ENCODE measurements at regions not wholly inside any gene's neighbourhood (a gene's known extent, or its start where the extent isn't known, plus 50 kb on each side); places are given as distances from the start of the nearest gene placed in this dataset.

- WGBS: 39% methylated on average over 2 of the region's 2 CpGs
- H3K36me3 ChIP-seq: no peaks in the 10 kb centered on the region
- no peaks in the 10 kb centered on the region for H3K4me1 ChIP-seq
- no peak for DNase-seq (ENCODE audit: extremely low spot score)
- H3K9me3 ChIP-seq: no peaks in the 10 kb centered on the region
- H3K4me3 ChIP-seq: no peak overlapping the region
- H3K27me3 ChIP-seq: no peaks in the 10 kb centered on the region
- no peak for TF ChIP-seq EP300 (IDR thresholded peaks at IDR 0.05)
- TF ChIP-seq CTCF (IDR thresholded peaks at IDR 0.05): no peak
- no peak for TF ChIP-seq POLR2A (IDR thresholded peaks at IDR 0.05; ENCODE audit: low read depth)
- TF ChIP-seq POLR2AphosphoS5 (IDR thresholded peaks at IDR 0.05): no peak
- no peak overlapping the region for H3K27ac ChIP-seq (replicated peaks in 1 of 4)
- intact Hi-C loops (cut with DNase I): no loop called here
Measured at GRCh38 chrX:95057341-95057740, 1383.3 kb downstream of the FAM133A start.

- no peak for DNase-seq (ENCODE audit: extremely low spot score)
- no peak overlapping the region for H3K27ac ChIP-seq (replicated peaks in 1 of 4)
- no peaks in the 10 kb centered on the region for H3K4me1 ChIP-seq
- WGBS: 71% methylated on average over 1 of the region's 1 CpG
- intact Hi-C loops (cut with DNase I): no loop called here
- no peaks in the 10 kb centered on the region for H3K36me3 ChIP-seq
- TF ChIP-seq EP300 (IDR thresholded peaks at IDR 0.05) (no peak), POLR2A (IDR thresholded peaks at IDR 0.05; ENCODE audit: low read depth) (no peak), CTCF (IDR thresholded peaks at IDR 0.05) (no peak), POLR2AphosphoS5 (IDR thresholded peaks at IDR 0.05) (no peak)
- H3K27me3 ChIP-seq: no peaks in the 10 kb centered on the region
- H3K9me3 ChIP-seq: no peaks in the 10 kb centered on the region
- H3K4me3 ChIP-seq: no peak overlapping the region
Measured at GRCh38 chrX:95058815-95059214, 1384.8 kb downstream of the FAM133A start.

- TF ChIP-seq CTCF (IDR thresholded peaks at IDR 0.05) (no peak), POLR2AphosphoS5 (IDR thresholded peaks at IDR 0.05) (no peak), POLR2A (IDR thresholded peaks at IDR 0.05; ENCODE audit: low read depth) (no peak), EP300 (IDR thresholded peaks at IDR 0.05) (no peak)
- Histone ChIP-seq H3K36me3 (no peaks in the 10 kb centered on the region), H3K27me3 (no peaks in the 10 kb centered on the region), H3K9me3 (no peaks in the 10 kb centered on the region), H3K4me3 (no peak overlapping the region), H3K4me1 (no peaks in the 10 kb centered on the region), H3K27ac (replicated peaks in 1 of 4) (no peak overlapping the region)
- DNase-seq (ENCODE audit: extremely low spot score): no peak
- intact Hi-C loops (cut with DNase I): no loop called here
- 69% methylated on average over 2 of the region's 2 CpGs for WGBS
Measured at GRCh38 chrX:95059909-95060308, 1385.9 kb downstream of the FAM133A start.

GRCh38 chrX:95063554-95063953 is 1389.5 kb downstream of the FAM133A start:
- TF ChIP-seq CTCF (IDR thresholded peaks at IDR 0.05) (no peak), POLR2AphosphoS5 (IDR thresholded peaks at IDR 0.05) (no peak), POLR2A (IDR thresholded peaks at IDR 0.05; ENCODE audit: low read depth) (no peak), EP300 (IDR thresholded peaks at IDR 0.05) (no peak)
- Histone ChIP-seq H3K4me1 (no peaks in the 10 kb centered on the region), H3K9me3 (no peaks in the 10 kb centered on the region), H3K27me3 (no peaks in the 10 kb centered on the region), H3K36me3 (no peaks in the 10 kb centered on the region), H3K27ac (replicated peaks in 1 of 4) (no peak overlapping the region), H3K4me3 (no peak overlapping the region)
- intact Hi-C loops (cut with DNase I): no loop called here
- DNase-seq (ENCODE audit: extremely low spot score): no peak

GRCh38 chrX:95065151-95065550 is 1391.1 kb downstream of the FAM133A start:
- H3K36me3 ChIP-seq: no peaks in the 10 kb centered on the region
- H3K4me3 ChIP-seq: no peak overlapping the region
- 58% methylated on average over 1 of the region's 1 CpG for WGBS
- intact Hi-C loops (cut with DNase I): no loop called here
- no peaks in the 10 kb centered on the region for H3K4me1 ChIP-seq
- no peaks in the 10 kb centered on the region for H3K9me3 ChIP-seq
- TF ChIP-seq POLR2AphosphoS5 (IDR thresholded peaks at IDR 0.05) (no peak), POLR2A (IDR thresholded peaks at IDR 0.05; ENCODE audit: low read depth) (no peak), CTCF (IDR thresholded peaks at IDR 0.05) (no peak), EP300 (IDR thresholded peaks at IDR 0.05) (no peak)
- no peak overlapping the region for H3K27ac ChIP-seq (replicated peaks in 1 of 4)
- DNase-seq (ENCODE audit: extremely low spot score): no peak
- H3K27me3 ChIP-seq: no peaks in the 10 kb centered on the region

All from esophagus muscularis mucosa (tissue), 4 donors.